ENCODE measurements at regions not wholly inside any gene's neighbourhood (a gene's known extent, or its start where the extent isn't known, plus 50 kb on each side); places are given as distances from the start of the nearest gene placed in this dataset.

GRCh38 chr19:27393591-27393990 is 1819.4 kb downstream of the UQCRFS1 start:
- TF ChIP-seq CTCF (conservative IDR thresholded peaks at IDR 0.05; ENCODE audit: low read depth, low read length) = no peak
- no peak for TF ChIP-seq EZH2 (IDR thresholded peaks at IDR 0.05; ENCODE audit: borderline replicate concordance, low read depth, low read length, poor library complexity, severe bottlenecking)

Measured in A673 (cell line).